OCI-LY7 (cell line): ENCODE measurements at regions not wholly inside any gene's neighbourhood (a gene's known extent, or its start where the extent isn't known, plus 50 kb on each side); places are given as distances from the start of the nearest gene placed in this dataset.

Experiments
- BruUV-seq: library from RNA; stranded (reverse); fragments of 400-500 nt; replicated peaks from 2 replicates; lab custom pipeline; 2021; lab: Mats Ljungman, UMichigan
- CTCF ChIA-PET: fragments of 300-600 bp; sonication (Branson Sonifier 250); formaldehyde crosslinking; loops from one replicate; lab custom pipeline; 2022; ENCODE audit warnings: antibody characterized with exemption; ENCODE audit not compliant: unreplicated experiment; lab: Charles Lee
- POLR2A ChIA-PET: fragments of 300-600 bp; sonication (Branson Sonifier 250); formaldehyde crosslinking; loops from one replicate; lab custom pipeline; 2022; ENCODE audit warnings: antibody characterized with exemption; lab: Charles Lee
- DNase-seq: peaks from one replicate; pipeline ENCODE4 v3.0.0-alpha.2; 2015; ENCODE audit warnings: low spot score
- H2AFZ ChIP-seq: fragments of 200-600 bp; sonication (generic), shearing (Covaris generic); 2 replicates; pipeline ENCODE4 v1.6.1; 2014; ENCODE audit warnings: mild to moderate bottlenecking, antibody characterized with exemption, low read length, moderate library complexity
- H3K27ac ChIP-seq: fragments of 200-600 bp; sonication (generic); 2 replicates; pipeline ENCODE4 v1.5.1; 2014; ENCODE audit warnings: mixed run types, low read depth, mild to moderate bottlenecking, moderate library complexity, low read length, inconsistent platforms; ENCODE audit not compliant: poor library complexity, severe bottlenecking
- H3K36me3 ChIP-seq: fragments of 200-600 bp; sonication (generic); 2 replicates; pipeline ENCODE4 v1.6.1; 2014; ENCODE audit warnings: mild to moderate bottlenecking, antibody characterized with exemption, low read length, moderate library complexity, mixed read lengths; ENCODE audit not compliant: insufficient read depth
- H3K4me1 ChIP-seq: fragments of 200-600 bp; sonication (generic); 2 replicates; pipeline ENCODE4 v1.5.1; 2014; ENCODE audit warnings: mild to moderate bottlenecking, low read length; ENCODE audit not compliant: insufficient read depth, poor library complexity, severe bottlenecking
- H3K4me2 ChIP-seq: fragments of 200-600 bp; sonication (generic); 2 replicates; pipeline ENCODE4 v1.6.1; 2014; ENCODE audit warnings: mild to moderate bottlenecking, low read length
- H3K4me3 ChIP-seq: fragments of 200-600 bp; sonication (generic); 2 replicates; pipeline ENCODE4 v1.5.1; 2014; ENCODE audit warnings: mild to moderate bottlenecking, low read depth, low read length; ENCODE audit not compliant: poor library complexity, severe bottlenecking
- H3K79me2 ChIP-seq: fragments of 200-600 bp; sonication (generic); 2 replicates; pipeline ENCODE4 v1.6.1; 2016; ENCODE audit warnings: low read depth, mild to moderate bottlenecking, low read length, moderate library complexity, mixed read lengths; ENCODE audit not compliant: insufficient read depth
- H3K9me2 ChIP-seq: fragments of 200-600 bp; sonication (generic); 2 replicates; pipeline ENCODE4 v1.6.1; 2016; ENCODE audit warnings: mild to moderate bottlenecking, low read length, mixed read lengths; ENCODE audit not compliant: insufficient read depth
- H3K9me3 ChIP-seq: fragments of 200-600 bp; sonication (generic); 2 replicates; pipeline ENCODE4 v1.6.1; 2014; ENCODE audit warnings: mild to moderate bottlenecking, mixed run types, low read length, mixed read lengths
- H4K20me1 ChIP-seq: fragments of 200-600 bp; sonication (generic); 2 replicates; pipeline ENCODE4 v1.6.1; 2014; ENCODE audit warnings: mild to moderate bottlenecking, antibody characterized with exemption, low read length, moderate library complexity, mixed read lengths; ENCODE audit not compliant: insufficient read depth
- EZH2phosphoT487 ChIP-seq: fragments of 200-600 bp; sonication (generic); IDR thresholded peaks from 2 replicates; pipeline ENCODE4 v1.6.1; 2018; ENCODE audit warnings: low read depth, borderline replicate concordance, mild to moderate bottlenecking, mixed run types, antibody characterized with exemption, low read length, moderate library complexity, mixed read lengths
- intact Hi-C: fragments of 100-400 bp; cut with micrococcal nuclease; formaldehyde crosslinking; loops from one replicate; pipeline ENCODE4 v1.10.0; 2022; ENCODE audit not compliant: unreplicated experiment
- TF ChIP-seq, protein P1 (sequence below): fragments of 200-600 bp; sonication (generic); conservative IDR thresholded peaks from 2 replicates; pipeline ENCODE4 v1.5.1; 2014; ENCODE audit warnings: mild to moderate bottlenecking, antibody characterized with exemption, low read length, moderate library complexity, mixed read lengths

DNA sequence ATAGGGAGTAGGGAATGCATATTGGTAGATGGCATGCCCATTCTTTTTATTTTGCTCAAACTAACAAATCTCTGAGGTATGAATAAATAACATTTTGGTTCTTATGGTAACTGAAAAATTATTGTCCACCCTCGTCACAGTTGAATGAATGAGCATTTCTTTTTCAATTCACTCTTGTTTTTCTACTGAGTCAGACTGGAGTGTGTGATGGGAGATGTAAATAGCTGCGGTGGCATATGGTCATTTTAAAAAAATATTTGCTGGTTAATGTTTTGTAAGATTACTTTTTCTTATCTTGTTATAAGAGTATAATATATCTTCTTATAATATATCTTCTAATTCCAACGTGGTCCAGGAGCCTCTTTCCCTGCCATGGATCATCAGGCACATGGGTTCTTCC lies 586.5 kb downstream of the SLITRK5 start:
- Histone ChIP-seq H4K20me1 (no peaks in the 10 kb centered on the region), H3K4me2 (no peak overlapping the region), H3K27ac (no peak overlapping the region), H3K36me3 (no peaks in the 10 kb centered on the region), H2AFZ (no peak overlapping the region), H3K79me2 (no peaks in the 10 kb centered on the region), H3K4me3 (no peak overlapping the region), H3K9me3 (no peaks in the 10 kb centered on the region), H3K4me1 (no peaks in the 10 kb centered on the region), H3K9me2 (no peaks in the 10 kb centered on the region)
- ChIA-PET POLR2A (interaction anchor here (1.2 kb wide), 2 partner anchors 13 to 222 kb away, joined by 3 read pairs; no protein-coding TSS in a partner anchor), CTCF (no interaction called here)
- DNase-seq: no peak
- no peak for TF ChIP-seq EZH2phosphoT487
- TF ChIP-seq, protein P1, sequence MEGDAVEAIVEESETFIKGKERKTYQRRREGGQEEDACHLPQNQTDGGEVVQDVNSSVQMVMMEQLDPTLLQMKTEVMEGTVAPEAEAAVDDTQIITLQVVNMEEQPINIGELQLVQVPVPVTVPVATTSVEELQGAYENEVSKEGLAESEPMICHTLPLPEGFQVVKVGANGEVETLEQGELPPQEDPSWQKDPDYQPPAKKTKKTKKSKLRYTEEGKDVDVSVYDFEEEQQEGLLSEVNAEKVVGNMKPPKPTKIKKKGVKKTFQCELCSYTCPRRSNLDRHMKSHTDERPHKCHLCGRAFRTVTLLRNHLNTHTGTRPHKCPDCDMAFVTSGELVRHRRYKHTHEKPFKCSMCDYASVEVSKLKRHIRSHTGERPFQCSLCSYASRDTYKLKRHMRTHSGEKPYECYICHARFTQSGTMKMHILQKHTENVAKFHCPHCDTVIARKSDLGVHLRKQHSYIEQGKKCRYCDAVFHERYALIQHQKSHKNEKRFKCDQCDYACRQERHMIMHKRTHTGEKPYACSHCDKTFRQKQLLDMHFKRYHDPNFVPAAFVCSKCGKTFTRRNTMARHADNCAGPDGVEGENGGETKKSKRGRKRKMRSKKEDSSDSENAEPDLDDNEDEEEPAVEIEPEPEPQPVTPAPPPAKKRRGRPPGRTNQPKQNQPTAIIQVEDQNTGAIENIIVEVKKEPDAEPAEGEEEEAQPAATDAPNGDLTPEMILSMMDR: no peak
- BruUV-seq: no TSS peak
- intact Hi-C loops: no loop called here

DNA sequence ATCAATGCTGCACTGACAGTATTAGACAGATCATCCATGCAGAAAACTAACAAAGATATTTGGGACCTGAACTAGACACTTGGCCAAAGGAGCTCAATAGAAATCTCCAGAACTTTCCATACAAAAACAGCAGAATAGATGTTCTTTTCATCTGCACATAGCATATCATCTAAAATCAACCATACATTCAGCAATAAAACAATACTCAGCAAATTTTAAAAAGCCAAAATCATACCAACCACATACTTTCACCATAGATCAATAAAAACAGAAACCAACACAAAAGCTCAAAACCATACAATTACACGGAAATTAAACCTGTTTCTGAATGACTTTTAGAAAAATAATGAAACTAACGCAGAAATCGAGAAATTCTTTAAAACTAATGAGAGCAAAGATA lies 592.6 kb downstream of the SLITRK5 start:
- H3K4me3 ChIP-seq: no peak overlapping the region
- ChIA-PET CTCF (no interaction called here), POLR2A (interaction anchor here (0.8 kb wide), 2 partner anchors 20 to 57 kb away, joined by 3 read pairs; no protein-coding TSS in a partner anchor)
- H3K9me3 ChIP-seq: no peaks in the 10 kb centered on the region
- no peak overlapping the region for H3K4me2 ChIP-seq
- no TSS peak for BruUV-seq
- H3K9me2 ChIP-seq: no peaks in the 10 kb centered on the region
- H4K20me1 ChIP-seq: no peaks in the 10 kb centered on the region
- TF ChIP-seq EZH2phosphoT487: no peak
- TF ChIP-seq, protein P1: no peak
- H3K36me3 ChIP-seq: no peaks in the 10 kb centered on the region
- H3K79me2 ChIP-seq: no peaks in the 10 kb centered on the region
- no peak overlapping the region for H3K27ac ChIP-seq
- no peak overlapping the region for H2AFZ ChIP-seq
- intact Hi-C loops: no loop called here
- DNase-seq: no peak
- no peaks in the 10 kb centered on the region for H3K4me1 ChIP-seq

DNA sequence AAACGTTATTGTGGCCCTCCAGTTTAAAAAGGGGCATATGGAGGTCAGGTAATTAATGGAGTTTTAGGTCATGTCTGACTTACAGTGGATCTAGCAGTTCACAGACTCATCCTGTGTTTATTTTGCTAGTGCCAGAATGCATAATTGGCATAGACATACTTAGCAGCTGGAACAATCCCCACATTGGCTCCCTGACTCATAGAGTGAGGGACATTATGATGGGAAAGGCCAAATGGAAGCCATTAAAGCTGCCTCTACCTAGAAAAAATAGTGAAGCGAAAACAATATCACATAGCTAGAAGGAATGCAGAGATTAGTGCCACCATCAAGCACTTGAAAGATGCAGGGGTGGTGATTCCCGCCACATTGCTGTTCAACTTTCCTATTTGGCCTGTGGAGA lies 610.7 kb downstream of the SLITRK5 start:
- no peaks in the 10 kb centered on the region for H3K4me1 ChIP-seq
- no peak overlapping the region for H3K27ac ChIP-seq
- CTCF ChIA-PET: no interaction called here
- H4K20me1 ChIP-seq: no peaks in the 10 kb centered on the region
- no peaks in the 10 kb centered on the region for H3K36me3 ChIP-seq
- H3K79me2 ChIP-seq: no peaks in the 10 kb centered on the region
- no peak overlapping the region for H2AFZ ChIP-seq
- intact Hi-C loops: no loop called here
- no TSS peak for BruUV-seq
- DNase-seq: no peak
- H3K4me2 ChIP-seq: no peak overlapping the region
- TF ChIP-seq, protein P1: no peak
- TF ChIP-seq EZH2phosphoT487: no peak
- no peak overlapping the region for H3K4me3 ChIP-seq
- POLR2A ChIA-PET: no interaction called here
- H3K9me3 ChIP-seq: no peaks in the 10 kb centered on the region
- no peaks in the 10 kb centered on the region for H3K9me2 ChIP-seq
